ES-I3 (cell line): ENCODE measurements at regions not wholly inside any gene's neighbourhood (a gene's known extent, or its start where the extent isn't known, plus 50 kb on each side); places are given as distances from the start of the nearest gene placed in this dataset.

Experiments used
- H3K36me3 ChIP-seq: 2 replicates; pipeline ENCODE4 v1.6.1; 2013; ENCODE audit warnings: mild to moderate bottlenecking, low read length, control low read depth, moderate library complexity; ENCODE audit not compliant: insufficient read depth
- H3K4me1 ChIP-seq: 2 replicates; pipeline ENCODE4 v1.6.1; 2013; ENCODE audit warnings: mild to moderate bottlenecking, control low read depth, low read length; ENCODE audit not compliant: insufficient read depth
- H3K9ac ChIP-seq: 2 replicates; pipeline ENCODE4 v1.6.1; 2013; ENCODE audit warnings: low read depth, mild to moderate bottlenecking, low read length, moderate library complexity
- H3K9me3 ChIP-seq: 2 replicates; pipeline ENCODE4 v1.6.1; 2013; ENCODE audit warnings: mild to moderate bottlenecking, low read length, moderate library complexity; ENCODE audit not compliant: control insufficient read depth, insufficient read depth

DNA sequence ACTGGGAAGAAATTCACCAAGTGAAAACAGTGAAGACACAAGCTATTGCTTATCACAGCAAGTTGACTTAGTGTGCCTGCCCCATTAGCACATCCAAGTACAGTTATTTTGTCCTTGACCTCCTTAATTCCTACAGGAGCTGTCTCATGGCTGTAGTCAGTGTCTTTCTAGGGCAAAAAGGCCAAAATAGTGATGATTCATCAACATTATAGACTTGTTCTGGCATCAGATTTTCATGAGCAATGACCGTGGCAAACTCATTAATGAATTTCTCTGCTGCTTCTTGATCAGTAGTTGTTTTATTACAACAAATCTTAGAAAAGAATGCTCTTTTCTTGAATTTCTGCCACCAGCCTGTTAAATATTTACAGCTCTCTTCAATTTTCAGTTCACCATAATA, 1169.3 kb upstream of the DDX18 start:
- no peak overlapping the region for H3K9ac ChIP-seq

GRCh38 chr2:116668691-116669090, 1145.8 kb upstream of the DDX18 start:
- no peaks in the 10 kb centered on the region for H3K36me3 ChIP-seq
- no peaks in the 10 kb centered on the region for H3K4me1 ChIP-seq
- H3K9me3 ChIP-seq: no peaks in the 10 kb centered on the region
- no peak overlapping the region for H3K9ac ChIP-seq

More for the DNA sequence above, 1169.3 kb upstream of the DDX18 start:
- Histone ChIP-seq H3K9me3 (no peaks in the 10 kb centered on the region), H3K4me1 (no peaks in the 10 kb centered on the region), H3K36me3 (no peaks in the 10 kb centered on the region)

DNA sequence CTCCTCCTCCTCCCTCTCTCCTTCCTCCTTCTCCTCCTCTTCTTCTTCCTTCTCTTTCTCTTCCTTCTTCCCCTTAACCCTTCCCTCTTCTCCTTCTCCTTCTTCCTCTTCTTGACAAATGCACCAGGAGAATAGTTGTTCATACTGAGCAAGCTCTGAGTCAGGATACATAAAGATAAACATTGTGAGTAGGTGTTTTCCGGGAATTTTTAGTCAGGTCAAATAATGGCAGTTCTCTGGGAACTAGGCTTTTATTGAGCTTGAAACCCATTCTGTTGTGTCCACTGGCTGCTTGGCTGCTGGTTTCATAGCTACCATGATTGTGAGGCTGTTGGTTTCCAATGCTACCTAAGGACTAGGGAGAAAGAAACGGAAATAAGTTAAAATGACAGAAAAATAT, 1144.7 kb upstream of the DDX18 start:
- H3K9ac ChIP-seq: no peak overlapping the region
- H3K4me1 ChIP-seq: no peaks in the 10 kb centered on the region
- no peaks in the 10 kb centered on the region for H3K9me3 ChIP-seq
- H3K36me3 ChIP-seq: no peaks in the 10 kb centered on the region

DNA sequence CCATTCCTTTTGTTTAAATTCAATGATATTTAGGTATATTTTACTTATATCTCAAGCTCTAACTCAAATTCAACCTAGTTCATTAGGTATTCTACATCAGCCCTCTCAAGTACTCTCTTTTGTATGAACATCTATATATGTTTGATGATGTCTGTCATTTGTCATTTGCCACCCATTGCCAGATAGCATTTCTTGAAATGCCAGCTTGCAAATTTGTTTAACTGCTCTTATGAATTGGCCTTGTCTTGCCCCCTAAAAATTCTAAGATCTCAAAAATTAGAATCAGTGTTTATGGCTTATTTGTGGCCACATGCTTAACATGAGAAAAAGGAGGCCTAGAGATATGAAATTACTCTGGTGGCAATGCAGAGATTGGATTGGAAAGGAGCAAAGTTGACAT, 1140.3 kb upstream of the DDX18 start:
- no peaks in the 10 kb centered on the region for H3K4me1 ChIP-seq
- H3K9ac ChIP-seq: no peak overlapping the region
- no peaks in the 10 kb centered on the region for H3K36me3 ChIP-seq
- H3K9me3 ChIP-seq: no peaks in the 10 kb centered on the region

GRCh38 chr2:116676776-116677175, 1137.7 kb upstream of the DDX18 start:
- H3K4me1 ChIP-seq: no peaks in the 10 kb centered on the region
- no peak overlapping the region for H3K9ac ChIP-seq
- no peaks in the 10 kb centered on the region for H3K36me3 ChIP-seq
- H3K9me3 ChIP-seq: no peaks in the 10 kb centered on the region

DNA sequence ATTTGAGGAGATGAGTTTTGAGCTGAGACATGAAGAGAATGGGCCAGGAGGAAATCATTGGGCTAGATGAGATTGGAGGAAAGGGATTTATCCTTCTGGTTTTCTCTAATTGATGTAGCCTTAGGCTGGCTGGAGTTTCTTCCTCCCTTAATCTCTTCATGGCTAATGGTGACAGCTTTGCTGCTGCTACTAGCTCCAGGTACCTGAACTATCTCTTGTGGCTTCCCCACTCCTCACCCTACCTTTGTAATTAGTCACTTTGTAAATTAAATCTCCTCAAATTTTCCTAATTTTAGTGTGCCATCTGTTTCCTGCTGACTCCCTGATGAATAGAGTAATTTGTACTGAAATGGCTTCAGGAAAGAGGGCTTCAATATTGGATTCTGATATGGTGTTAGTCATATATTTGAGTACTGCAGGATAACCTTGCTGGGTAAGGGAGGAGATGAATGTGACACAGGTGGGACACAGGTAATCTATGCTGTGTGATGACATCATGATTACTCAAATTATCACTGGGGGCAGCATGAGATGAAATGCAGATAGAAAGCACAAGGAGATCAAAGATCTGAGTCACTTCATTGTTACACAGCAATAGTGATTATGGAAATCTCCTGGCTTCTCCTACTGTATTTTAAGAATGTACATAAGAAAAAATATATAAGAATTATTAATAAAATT, 1134.1 kb upstream of the DDX18 start:
- Histone ChIP-seq H3K9ac (no peak overlapping the region), H3K36me3 (no peaks in the 10 kb centered on the region), H3K9me3 (no peaks in the 10 kb centered on the region), H3K4me1 (no peaks in the 10 kb centered on the region)

GRCh38 chr2:116687371-116687770, 1127.1 kb upstream of the DDX18 start:
- H3K9me3 ChIP-seq: no peaks in the 10 kb centered on the region
- H3K4me1 ChIP-seq: no peaks in the 10 kb centered on the region

DNA sequence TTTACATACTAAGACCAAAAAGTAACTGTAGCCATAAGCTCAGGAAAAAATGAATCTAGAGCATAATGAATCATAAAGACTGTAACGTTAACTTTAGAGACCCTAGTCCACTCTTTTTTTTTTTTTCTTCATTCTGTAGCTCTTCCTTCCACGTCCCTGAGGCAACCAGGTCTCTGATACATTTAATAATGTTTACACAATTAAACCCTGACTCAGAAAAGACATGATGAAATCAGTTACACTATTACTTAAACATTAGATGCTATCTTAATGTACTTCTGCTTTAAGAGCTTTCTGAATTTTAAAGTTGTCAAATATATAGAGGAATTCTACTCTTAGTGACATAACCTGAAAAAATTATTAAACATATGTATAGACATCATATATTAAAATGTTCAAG, 1121.5 kb upstream of the DDX18 start:
- Histone ChIP-seq H3K36me3 (no peaks in the 10 kb centered on the region), H3K9me3 (no peaks in the 10 kb centered on the region), H3K4me1 (no peaks in the 10 kb centered on the region), H3K9ac (no peak overlapping the region)

More at GRCh38 chr2:116687371-116687770, 1127.1 kb upstream of the DDX18 start:
- no peaks in the 10 kb centered on the region for H3K36me3 ChIP-seq
- H3K9ac ChIP-seq: no peak overlapping the region

DNA sequence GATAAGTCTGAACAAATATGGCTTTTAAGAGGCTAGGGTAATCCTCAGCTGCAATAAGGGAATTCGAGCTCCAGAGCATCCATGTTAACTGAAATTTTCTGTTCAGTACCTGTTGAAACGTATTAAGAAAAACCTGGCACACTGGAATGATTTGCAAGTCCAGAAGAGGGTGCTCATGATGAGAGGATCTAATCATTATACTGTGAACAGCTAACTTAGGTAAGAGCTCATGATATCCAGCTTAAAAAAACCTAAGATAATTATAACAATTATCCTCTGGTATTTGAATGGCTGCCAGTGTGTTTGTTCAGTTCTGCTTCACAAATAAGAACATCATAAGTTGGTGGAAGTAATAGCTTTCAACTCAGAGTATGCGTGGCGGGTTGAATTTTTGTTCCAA, 1118.3 kb upstream of the DDX18 start:
- H3K9ac ChIP-seq: no peak overlapping the region

DNA sequence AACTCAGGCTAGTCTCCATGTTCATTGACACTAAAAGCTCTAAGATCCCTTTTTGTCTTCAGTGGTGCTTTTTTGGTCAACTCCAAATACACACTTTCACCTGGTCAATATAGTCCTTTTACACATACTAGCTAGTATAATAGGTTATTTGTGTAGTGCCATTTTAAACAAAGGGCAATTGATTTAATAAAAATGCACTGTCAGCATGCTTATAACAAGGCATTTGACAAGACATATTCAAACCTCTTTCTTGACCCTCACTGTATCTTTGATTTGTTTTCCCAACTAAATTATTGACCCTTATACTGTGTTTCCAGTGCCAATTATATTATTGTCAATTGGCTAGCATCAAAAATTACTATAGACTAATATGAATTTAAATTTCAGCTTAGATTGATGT, 1117.6 kb upstream of the DDX18 start:
- H3K36me3 ChIP-seq: no peaks in the 10 kb centered on the region
- no peak overlapping the region for H3K9ac ChIP-seq
- no peaks in the 10 kb centered on the region for H3K4me1 ChIP-seq
- no peaks in the 10 kb centered on the region for H3K9me3 ChIP-seq

More for the DNA sequence above, 1118.3 kb upstream of the DDX18 start:
- H3K36me3 ChIP-seq: no peaks in the 10 kb centered on the region
- H3K4me1 ChIP-seq: no peaks in the 10 kb centered on the region
- H3K9me3 ChIP-seq: no peaks in the 10 kb centered on the region

DNA sequence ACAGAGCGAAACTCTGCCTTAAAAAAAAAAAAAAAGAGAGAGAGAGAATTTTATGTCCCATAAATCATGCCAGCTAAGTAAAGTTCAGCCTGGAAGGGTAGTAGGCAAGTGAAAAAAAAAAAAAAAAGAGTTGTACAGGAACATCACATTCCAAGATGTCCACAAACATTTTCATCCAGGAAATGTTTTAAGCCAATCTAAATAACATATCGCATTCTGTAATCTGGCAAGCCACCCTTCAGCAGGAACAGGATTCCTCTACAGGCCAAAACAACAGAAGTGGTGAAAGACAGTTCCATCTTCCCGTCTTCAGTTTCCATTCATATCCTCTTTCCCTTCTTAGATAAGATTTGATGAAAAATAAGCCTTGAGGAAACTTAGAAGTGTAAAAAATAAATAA, 1108.1 kb upstream of the DDX18 start:
- Histone ChIP-seq H3K9ac (no peak overlapping the region), H3K4me1 (no peaks in the 10 kb centered on the region), H3K36me3 (no peaks in the 10 kb centered on the region), H3K9me3 (peaks cover 4% of the 10 kb centered on the region; the same call in 1 of the 2 replicates)

GRCh38 chr2:116716038-116716437, 1098.5 kb upstream of the DDX18 start:
- Histone ChIP-seq H3K4me1 (no peaks in the 10 kb centered on the region; the same call in 1 of the 2 replicates), H3K36me3 (no peaks in the 10 kb centered on the region), H3K9ac (no peak overlapping the region), H3K9me3 (0 out of 2 replicates have a peak, but pooled peaks cover under 1% of the 10 kb centered on the region)

GRCh38 chr2:116716444-116716843, 1098.0 kb upstream of the DDX18 start:
- no peaks in the 10 kb centered on the region; the same call in 1 of the 2 replicates for H3K4me1 ChIP-seq
- H3K9me3 ChIP-seq: no peaks in the 10 kb centered on the region
- no peak overlapping the region for H3K9ac ChIP-seq
- H3K36me3 ChIP-seq: no peaks in the 10 kb centered on the region

GRCh38 chr2:116717832-116718231, 1096.7 kb upstream of the DDX18 start:
- H3K36me3 ChIP-seq: no peaks in the 10 kb centered on the region
- no peak overlapping the region for H3K9ac ChIP-seq
- H3K4me1 ChIP-seq: no peaks in the 10 kb centered on the region; the same call in 1 of the 2 replicates
- H3K9me3 ChIP-seq: peaks cover 6% of the 10 kb centered on the region; the same call in 1 of the 2 replicates

- H3K4me1 ChIP-seq: no peaks in the 10 kb centered on the region; the same call in 1 of the 2 replicates
- peaks cover 7% of the 10 kb centered on the region; the same call in 1 of the 2 replicates for H3K9me3 ChIP-seq
- no peaks in the 10 kb centered on the region for H3K36me3 ChIP-seq
- H3K9ac ChIP-seq: no peak overlapping the region
Observed at GRCh38 chr2:116718451-116718850, 1096.0 kb upstream of the DDX18 start.
